ENCODE measurements at regions not wholly inside any gene's neighbourhood (a gene's known extent, or its start where the extent isn't known, plus 50 kb on each side); places are given as distances from the start of the nearest gene placed in this dataset.

GRCh38 chr13:29654843-29655547 lies 59.5 kb upstream of the SLC7A1 start:
- TF ChIP-seq, protein P1, sequence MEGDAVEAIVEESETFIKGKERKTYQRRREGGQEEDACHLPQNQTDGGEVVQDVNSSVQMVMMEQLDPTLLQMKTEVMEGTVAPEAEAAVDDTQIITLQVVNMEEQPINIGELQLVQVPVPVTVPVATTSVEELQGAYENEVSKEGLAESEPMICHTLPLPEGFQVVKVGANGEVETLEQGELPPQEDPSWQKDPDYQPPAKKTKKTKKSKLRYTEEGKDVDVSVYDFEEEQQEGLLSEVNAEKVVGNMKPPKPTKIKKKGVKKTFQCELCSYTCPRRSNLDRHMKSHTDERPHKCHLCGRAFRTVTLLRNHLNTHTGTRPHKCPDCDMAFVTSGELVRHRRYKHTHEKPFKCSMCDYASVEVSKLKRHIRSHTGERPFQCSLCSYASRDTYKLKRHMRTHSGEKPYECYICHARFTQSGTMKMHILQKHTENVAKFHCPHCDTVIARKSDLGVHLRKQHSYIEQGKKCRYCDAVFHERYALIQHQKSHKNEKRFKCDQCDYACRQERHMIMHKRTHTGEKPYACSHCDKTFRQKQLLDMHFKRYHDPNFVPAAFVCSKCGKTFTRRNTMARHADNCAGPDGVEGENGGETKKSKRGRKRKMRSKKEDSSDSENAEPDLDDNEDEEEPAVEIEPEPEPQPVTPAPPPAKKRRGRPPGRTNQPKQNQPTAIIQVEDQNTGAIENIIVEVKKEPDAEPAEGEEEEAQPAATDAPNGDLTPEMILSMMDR (IDR thresholded peaks at IDR 0.05): no peak
- TF ChIP-seq POLR2AphosphoS5 (IDR thresholded peaks at IDR 0.05; ENCODE audit: insufficient read depth in 1 of 2, low read depth in 1 of 2) (no peak), POLR2A (IDR thresholded peaks at IDR 0.05) (no peak)

Measured in vagina (tissue), 2 donors.